ENCODE measurements at regions not wholly inside any gene's neighbourhood (a gene's known extent, or its start where the extent isn't known, plus 50 kb on each side); places are given as distances from the start of the nearest gene placed in this dataset.

DNA sequence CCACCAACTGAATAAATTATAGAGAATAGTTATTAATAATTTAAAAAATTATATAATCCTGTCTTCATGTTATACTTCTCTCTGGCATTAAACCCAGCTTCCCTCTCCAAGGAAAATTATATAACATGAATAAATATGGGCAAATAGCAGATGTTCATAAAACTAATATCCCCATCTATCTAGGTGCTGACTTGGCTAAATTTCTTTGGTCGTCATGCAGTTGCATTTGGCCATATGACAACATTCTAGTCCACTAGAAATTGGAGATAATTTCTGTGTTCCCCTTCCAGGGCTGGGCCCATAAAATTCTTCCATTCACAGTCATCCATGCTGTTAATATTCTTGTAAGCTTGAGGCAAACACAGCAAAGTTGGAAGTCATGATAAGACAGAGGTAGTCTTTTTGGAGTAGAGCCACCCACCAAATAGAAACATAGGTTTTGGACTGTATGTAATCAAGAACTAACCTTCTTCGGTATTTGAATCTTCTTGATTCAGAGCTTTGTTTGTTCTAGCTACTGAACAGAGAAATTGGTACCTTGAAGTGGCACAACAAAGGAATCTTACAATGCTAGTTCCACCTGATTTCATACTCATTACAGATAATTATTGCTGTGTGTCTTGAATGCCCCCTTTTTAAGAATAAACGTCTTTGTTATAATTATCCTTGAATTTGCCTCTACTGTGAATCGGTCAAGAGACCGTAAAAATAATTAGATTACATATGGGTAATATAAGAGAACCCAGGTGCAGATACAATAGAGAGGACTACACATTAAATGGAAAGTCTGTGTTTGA, 678.5 kb upstream of the PCDH20 start:
- no peak overlapping the region for H3K4me3 ChIP-seq (ENCODE audit: low read depth, low read length)
- 80% methylated on average over 5 of the region's 5 CpGs for WGBS
- H3K36me3 ChIP-seq (ENCODE audit: insufficient read depth), result no peaks in the 10 kb centered on the region
- no peak for DNase-seq (ENCODE audit: extremely low spot score)
- H3K4me1 ChIP-seq (ENCODE audit: insufficient read depth), result no peaks in the 10 kb centered on the region
- H3K27ac ChIP-seq (ENCODE audit: low read depth), result no peak overlapping the region

DNA sequence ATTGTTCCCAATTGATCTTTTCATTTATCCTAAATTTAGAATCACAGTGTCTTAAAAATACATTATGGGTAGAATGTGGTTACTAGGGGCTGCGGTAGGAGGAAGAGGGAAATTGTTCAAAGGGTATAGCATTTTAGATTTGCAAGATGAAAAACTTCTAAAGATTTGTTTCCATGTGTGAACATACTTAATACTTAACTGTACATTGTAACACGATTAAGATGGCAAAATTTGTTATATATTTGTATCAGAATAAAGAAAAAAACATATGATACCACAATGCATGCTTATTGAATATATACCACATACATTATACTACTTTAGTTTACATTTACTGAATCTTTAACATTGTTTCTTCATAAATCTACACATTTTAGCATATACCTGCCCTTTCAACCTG, 677.3 kb upstream of the PCDH20 start:
- WGBS, result 77% methylated on average over 2 of the region's 2 CpGs
- Histone ChIP-seq H3K4me3 (ENCODE audit: low read depth, low read length) (no peak overlapping the region), H3K36me3 (ENCODE audit: insufficient read depth) (no peaks in the 10 kb centered on the region), H3K27ac (ENCODE audit: low read depth) (no peak overlapping the region), H3K4me1 (ENCODE audit: insufficient read depth) (no peaks in the 10 kb centered on the region)
- DNase-seq (ENCODE audit: extremely low spot score), result no peak

DNA sequence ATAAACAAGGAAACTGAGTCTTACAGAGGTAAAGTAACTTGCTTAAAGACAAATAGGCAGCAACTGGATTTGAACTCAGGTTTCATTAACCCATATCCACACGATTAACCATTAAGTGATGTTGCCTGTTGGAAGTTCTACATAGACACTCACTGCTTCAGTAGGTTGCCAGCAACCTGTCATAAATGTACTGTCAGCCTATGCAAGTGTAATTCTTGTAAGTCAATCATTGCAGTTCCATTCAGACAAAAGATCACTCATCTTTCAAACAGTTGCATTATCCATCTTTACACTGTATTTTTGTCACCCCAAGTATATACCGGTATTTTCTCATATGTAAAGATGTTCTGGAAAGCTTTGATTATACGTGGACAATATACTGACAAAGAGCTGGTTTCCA, 676.9 kb upstream of the PCDH20 start:
- no peak overlapping the region for H3K27ac ChIP-seq (ENCODE audit: low read depth)
- no peaks in the 10 kb centered on the region for H3K36me3 ChIP-seq (ENCODE audit: insufficient read depth)
- H3K4me3 ChIP-seq (ENCODE audit: low read depth, low read length), result no peak overlapping the region
- no peak for DNase-seq (ENCODE audit: extremely low spot score)
- 82% methylated on average over 3 of the region's 3 CpGs for WGBS
- H3K4me1 ChIP-seq (ENCODE audit: insufficient read depth), result no peaks in the 10 kb centered on the region

DNA sequence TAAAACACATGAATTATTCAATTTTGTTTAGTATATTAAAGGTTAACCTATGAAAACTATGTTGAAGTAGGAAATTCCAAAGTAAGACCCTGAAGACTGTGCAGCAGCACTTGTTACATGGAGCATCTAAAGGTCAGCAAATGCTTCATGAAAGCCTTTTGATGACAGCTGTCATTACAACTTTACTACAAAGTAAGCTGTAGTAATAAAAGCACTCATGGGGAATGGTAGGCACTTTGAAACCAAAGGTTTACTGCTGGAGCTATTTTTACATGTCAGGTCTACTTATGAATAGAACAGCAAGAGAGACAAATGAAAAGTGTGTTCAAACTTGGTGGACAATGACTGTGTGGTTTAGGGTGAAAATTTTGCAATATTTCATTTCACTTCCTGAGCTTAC, 672.5 kb upstream of the PCDH20 start:
- no peaks in the 10 kb centered on the region for H3K4me1 ChIP-seq (ENCODE audit: insufficient read depth)
- no peak overlapping the region for H3K4me3 ChIP-seq (ENCODE audit: low read depth, low read length)
- no peak overlapping the region for H3K27ac ChIP-seq (ENCODE audit: low read depth)
- H3K36me3 ChIP-seq (ENCODE audit: insufficient read depth), result no peaks in the 10 kb centered on the region
- no peak for DNase-seq (ENCODE audit: extremely low spot score)

DNA sequence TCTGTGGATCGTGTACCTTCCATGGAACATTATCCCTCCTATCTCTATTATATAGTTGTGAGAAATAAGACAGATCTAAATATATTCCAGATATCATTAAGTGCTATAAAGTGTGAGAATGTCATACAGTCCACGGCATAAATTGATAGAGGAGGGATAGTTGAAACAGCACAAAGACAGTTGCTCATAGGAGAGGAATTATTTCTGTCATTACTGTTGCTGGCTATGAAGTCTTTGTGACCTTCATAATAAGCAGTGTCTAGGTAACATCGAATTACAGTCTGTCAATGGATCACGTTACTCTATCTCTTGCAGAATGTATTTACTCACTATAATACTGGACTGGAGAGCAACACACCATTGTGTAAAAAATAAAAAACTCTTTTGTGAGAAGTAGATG, 671.5 kb upstream of the PCDH20 start:
- WGBS, result 66% methylated on average over 4 of the region's 4 CpGs
- no peaks in the 10 kb centered on the region for H3K4me1 ChIP-seq (ENCODE audit: insufficient read depth)
- no peak overlapping the region for H3K4me3 ChIP-seq (ENCODE audit: low read depth, low read length)
- no peak overlapping the region for H3K27ac ChIP-seq (ENCODE audit: low read depth)
- H3K36me3 ChIP-seq (ENCODE audit: insufficient read depth), result no peaks in the 10 kb centered on the region
- no peak for DNase-seq (ENCODE audit: extremely low spot score)

DNA sequence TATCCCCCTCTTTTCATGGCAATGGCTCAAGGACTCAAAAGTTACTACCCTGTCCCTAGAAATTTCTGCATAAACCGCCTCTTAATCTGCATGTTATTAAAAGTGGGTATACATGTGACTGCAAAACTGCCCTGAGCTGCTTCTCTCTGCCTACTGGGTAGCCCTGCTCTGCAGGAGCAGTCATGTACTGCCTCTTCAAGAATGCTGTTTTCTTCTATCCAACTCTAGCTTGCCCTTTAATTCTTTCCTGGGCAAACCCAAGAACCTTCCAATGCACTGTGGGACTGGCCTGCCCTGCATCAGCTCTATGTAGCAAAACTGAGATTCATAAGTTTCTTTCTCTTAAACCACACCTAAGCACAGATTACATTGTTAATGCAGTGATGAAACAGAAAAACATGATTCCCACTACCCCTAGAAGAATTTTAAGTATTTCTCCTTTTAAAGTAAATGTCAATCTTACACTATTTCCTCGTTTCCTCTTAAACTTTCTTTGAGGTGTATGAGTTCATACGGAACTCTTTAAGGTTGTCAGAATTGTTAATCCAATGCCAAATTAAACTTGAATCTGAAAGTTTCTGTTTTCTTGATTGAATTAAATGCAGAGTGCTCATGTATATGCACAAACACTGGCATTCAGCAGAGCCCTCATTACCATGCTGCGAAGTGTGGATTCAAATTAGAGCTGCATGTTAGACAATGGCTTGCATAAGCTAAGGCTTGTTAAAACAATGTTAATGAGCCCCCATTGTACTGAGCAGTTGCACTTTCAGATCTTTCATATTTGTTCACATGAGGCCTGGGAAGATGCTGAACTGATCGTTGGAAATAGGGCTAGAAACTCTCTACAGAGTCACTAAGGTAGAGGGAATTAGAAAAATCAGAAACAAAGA, 669.9 kb upstream of the PCDH20 start:
- no peak for DNase-seq (ENCODE audit: extremely low spot score)
- Histone ChIP-seq H3K4me1 (ENCODE audit: insufficient read depth) (no peaks in the 10 kb centered on the region), H3K36me3 (ENCODE audit: insufficient read depth) (no peaks in the 10 kb centered on the region), H3K4me3 (ENCODE audit: low read depth, low read length) (no peak overlapping the region), H3K27ac (ENCODE audit: low read depth) (no peak overlapping the region)
- 62% methylated on average over 5 of the region's 5 CpGs for WGBS

DNA sequence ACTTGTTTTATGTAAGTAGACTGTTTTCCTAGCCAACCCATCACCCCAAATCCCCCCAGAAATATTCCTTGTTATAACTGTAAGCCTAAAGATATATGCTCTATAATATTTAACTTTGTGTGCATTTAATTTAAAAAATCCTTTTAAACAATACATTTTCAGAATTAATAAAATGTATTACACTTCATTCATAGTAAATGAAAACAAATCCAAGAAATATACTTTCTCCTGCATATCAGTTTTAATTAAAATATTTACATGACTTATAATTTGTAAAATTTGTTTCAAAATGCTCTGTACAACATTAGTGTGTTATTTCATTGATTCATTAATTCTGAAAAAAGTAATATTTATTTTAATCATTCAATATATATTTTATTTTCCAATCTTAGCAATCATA, 669.1 kb upstream of the PCDH20 start:
- DNase-seq (ENCODE audit: extremely low spot score), result no peak
- no peak overlapping the region for H3K4me3 ChIP-seq (ENCODE audit: low read depth, low read length)
- no peaks in the 10 kb centered on the region for H3K36me3 ChIP-seq (ENCODE audit: insufficient read depth)
- H3K27ac ChIP-seq (ENCODE audit: low read depth), result no peak overlapping the region
- no peaks in the 10 kb centered on the region for H3K4me1 ChIP-seq (ENCODE audit: insufficient read depth)

DNA sequence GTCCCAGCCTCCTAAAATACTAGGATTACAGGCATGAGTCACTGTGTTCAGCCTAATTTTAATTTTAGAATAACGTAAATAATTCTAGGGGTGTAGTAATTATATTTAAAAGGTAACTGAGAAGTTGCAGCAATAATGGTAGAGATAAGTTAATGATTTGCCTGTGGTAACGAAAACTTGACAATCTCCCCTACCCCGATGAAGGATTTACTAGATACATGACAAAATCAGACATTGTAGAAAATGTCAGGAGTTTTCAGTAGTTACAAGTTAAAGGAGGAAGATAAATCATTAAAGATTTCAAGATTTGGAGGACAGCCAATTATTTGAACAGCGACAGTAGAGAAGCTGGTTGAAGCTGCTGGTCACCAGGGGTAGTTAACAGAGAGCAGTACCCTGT, 652.2 kb upstream of the PCDH20 start:
- no peak overlapping the region for H3K27ac ChIP-seq (ENCODE audit: low read depth)
- 79% methylated on average over 4 of the region's 4 CpGs for WGBS
- H3K4me3 ChIP-seq (ENCODE audit: low read depth, low read length), result no peak overlapping the region
- no peaks in the 10 kb centered on the region for H3K36me3 ChIP-seq (ENCODE audit: insufficient read depth)
- H3K4me1 ChIP-seq (ENCODE audit: insufficient read depth), result no peaks in the 10 kb centered on the region
- no peak for DNase-seq (ENCODE audit: extremely low spot score)

DNA sequence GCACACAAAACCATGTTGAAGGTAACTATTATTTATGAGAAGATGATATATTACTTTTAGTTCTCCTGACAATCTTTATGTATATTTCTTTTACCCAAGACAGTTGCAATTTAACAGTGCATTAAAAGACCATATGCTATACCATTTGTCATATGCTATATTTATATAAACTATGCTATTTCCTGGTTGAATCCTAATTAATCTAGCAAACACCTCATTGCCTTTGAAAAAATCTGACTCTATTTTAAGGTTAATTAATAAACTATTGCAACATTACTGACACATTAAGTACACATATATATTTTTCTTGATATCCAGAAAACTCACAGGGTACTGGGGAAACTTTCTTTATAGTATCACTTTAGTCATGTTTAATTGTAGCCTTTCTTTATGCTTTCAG, 649.4 kb upstream of the PCDH20 start:
- DNase-seq (ENCODE audit: extremely low spot score), result no peak
- no peaks in the 10 kb centered on the region for H3K36me3 ChIP-seq (ENCODE audit: insufficient read depth)
- no peaks in the 10 kb centered on the region for H3K4me1 ChIP-seq (ENCODE audit: insufficient read depth)
- H3K27ac ChIP-seq (ENCODE audit: low read depth), result no peak overlapping the region
- no peak overlapping the region for H3K4me3 ChIP-seq (ENCODE audit: low read depth, low read length)

DNA sequence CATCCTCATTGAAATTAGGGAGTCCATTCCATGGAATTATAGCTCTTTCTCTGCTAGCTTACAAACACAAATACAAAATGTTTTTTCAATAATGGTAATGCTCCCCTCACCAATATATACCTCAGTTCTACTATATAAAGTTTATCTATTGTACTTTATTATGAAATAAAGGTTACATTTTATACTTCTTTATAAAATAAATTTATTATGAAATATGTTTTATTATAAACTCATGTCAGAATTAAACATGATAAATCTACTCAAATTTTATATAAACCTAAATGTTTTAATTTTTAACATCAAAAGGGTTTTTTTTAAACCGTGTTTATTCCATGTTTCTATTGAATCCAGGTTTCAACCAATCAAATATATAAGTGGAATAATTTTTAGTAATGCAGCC, 646.1 kb upstream of the PCDH20 start:
- no peaks in the 10 kb centered on the region for H3K36me3 ChIP-seq (ENCODE audit: insufficient read depth)
- 66% methylated on average over 1 of the region's 1 CpG for WGBS
- H3K27ac ChIP-seq (ENCODE audit: low read depth), result no peak overlapping the region
- no peak overlapping the region for H3K4me3 ChIP-seq (ENCODE audit: low read depth, low read length)
- no peak for DNase-seq (ENCODE audit: extremely low spot score)
- H3K4me1 ChIP-seq (ENCODE audit: insufficient read depth), result no peaks in the 10 kb centered on the region

DNA sequence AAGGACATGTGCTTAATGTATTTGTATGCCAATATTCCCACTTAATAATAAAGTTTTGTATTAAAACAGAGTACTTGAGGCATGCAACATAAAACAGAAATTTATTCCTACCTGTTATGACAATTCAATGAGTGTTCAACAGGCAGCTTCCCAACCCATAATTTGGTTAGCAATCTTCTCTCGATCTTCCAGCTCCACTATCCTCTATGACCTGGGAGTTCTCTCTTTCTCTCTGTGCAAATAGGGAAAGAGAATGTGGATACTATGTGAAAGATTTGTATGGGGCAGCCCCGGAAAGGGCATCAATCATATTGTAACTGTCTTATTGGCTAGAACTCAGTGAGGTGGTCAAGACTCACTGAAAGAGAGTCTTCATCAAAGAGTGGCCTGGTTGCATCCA, 644.9 kb upstream of the PCDH20 start:
- 97% methylated on average over 2 of the region's 2 CpGs for WGBS
- no peaks in the 10 kb centered on the region for H3K36me3 ChIP-seq (ENCODE audit: insufficient read depth)

DNA sequence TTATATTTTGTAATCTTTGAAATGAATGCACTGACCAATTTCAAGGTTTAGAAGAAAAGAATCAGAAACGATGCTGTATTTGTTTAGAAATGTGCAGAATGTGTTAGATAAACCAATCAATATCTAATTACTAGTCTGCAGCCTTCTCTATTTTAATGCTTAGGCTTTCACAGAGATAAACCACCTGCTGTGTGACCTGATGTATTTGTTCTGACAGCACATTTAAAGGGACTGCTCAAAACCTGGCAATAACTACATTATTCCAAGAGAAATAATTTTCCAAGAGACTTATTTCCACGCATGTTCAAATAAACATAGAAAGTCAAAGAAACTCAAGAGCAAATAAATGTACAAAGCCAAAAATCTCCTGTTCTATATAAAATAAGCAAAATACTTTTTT, 641.6 kb upstream of the PCDH20 start:
- H3K4me1 ChIP-seq (ENCODE audit: insufficient read depth), result no peaks in the 10 kb centered on the region
- 30% methylated on average over 2 of the region's 2 CpGs for WGBS
- DNase-seq (ENCODE audit: extremely low spot score), result no peak
- H3K36me3 ChIP-seq (ENCODE audit: insufficient read depth), result no peaks in the 10 kb centered on the region
- no peak overlapping the region for H3K4me3 ChIP-seq (ENCODE audit: low read depth, low read length)
- no peak overlapping the region for H3K27ac ChIP-seq (ENCODE audit: low read depth)

More for the DNA sequence above, 644.9 kb upstream of the PCDH20 start:
- no peak for DNase-seq (ENCODE audit: extremely low spot score)
- Histone ChIP-seq H3K27ac (ENCODE audit: low read depth) (no peak overlapping the region), H3K4me3 (ENCODE audit: low read depth, low read length) (no peak overlapping the region), H3K4me1 (ENCODE audit: insufficient read depth) (no peaks in the 10 kb centered on the region)

DNA sequence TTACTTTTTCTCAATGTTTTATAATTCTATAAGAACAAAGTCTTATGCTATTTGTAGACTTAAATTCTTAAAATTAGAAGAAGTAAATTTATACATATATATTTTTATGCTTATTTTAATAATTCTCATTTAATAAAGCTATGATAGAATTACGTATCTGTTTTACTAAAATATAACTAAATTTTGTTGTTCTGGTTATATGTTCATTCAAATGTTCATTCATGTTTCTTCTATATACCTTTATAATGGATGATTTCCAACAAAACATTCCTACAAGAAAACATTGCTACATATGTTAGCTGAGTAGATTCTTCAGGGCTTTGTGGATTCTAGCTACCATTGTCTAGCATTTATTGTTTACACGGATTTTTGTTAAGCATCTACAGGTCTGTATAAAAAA, 634.3 kb upstream of the PCDH20 start:
- H3K4me1 ChIP-seq (ENCODE audit: insufficient read depth), result no peaks in the 10 kb centered on the region
- DNase-seq (ENCODE audit: extremely low spot score), result no peak
- 75% methylated on average over 2 of the region's 2 CpGs for WGBS
- no peaks in the 10 kb centered on the region for H3K36me3 ChIP-seq (ENCODE audit: insufficient read depth)
- no peak overlapping the region for H3K27ac ChIP-seq (ENCODE audit: low read depth)
- no peak overlapping the region for H3K4me3 ChIP-seq (ENCODE audit: low read depth, low read length)

DNA sequence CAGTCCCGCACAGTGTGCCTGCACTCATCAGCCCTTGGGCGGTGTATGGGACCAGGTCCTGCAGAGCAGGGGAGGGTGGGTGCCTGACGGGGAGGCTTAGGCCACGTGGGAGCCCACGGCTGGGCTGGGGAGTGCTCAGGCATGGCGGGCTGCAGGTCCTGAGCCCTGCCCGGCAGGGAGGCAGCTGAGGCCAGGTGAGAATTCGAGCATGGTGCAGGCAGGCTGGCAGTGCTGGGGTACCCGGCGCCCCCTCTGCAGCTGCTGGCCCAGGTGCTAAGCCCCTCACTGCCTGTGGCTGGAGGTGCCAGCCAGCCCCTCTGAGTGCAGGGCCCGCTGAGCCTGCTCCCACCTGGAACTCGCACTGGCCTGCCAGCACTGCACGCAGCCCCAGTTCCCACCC, 630.9 kb upstream of the PCDH20 start:
- H3K4me3 ChIP-seq (ENCODE audit: low read depth, low read length), result no peak overlapping the region
- no peak overlapping the region for H3K27ac ChIP-seq (ENCODE audit: low read depth)
- DNase-seq (ENCODE audit: extremely low spot score), result no peak
- no peaks in the 10 kb centered on the region for H3K36me3 ChIP-seq (ENCODE audit: insufficient read depth)
- 95% methylated on average over 13 of the region's 13 CpGs for WGBS
- H3K4me1 ChIP-seq (ENCODE audit: insufficient read depth), result no peaks in the 10 kb centered on the region
